ENCODE measurements at regions not wholly inside any gene's neighbourhood (a gene's known extent, or its start where the extent isn't known, plus 50 kb on each side); places are given as distances from the start of the nearest gene placed in this dataset.

DNA sequence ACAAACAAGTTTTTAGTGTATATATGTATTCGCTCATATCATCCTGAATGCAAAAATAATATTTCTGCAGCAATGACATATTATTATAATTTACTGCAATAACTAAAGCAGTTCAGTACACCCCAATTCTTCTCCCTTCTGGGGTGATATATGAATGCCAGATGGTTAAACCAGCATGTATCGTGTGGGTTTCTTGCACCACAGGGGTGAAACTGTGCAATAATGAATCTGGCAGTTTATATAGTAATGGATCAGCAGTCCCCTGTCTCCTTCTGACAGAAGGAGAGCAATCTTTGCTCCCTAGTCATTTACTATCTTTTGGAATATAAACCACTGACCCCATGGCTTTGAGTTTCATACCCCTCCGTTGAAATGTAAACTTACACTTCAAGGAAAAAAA, 228.6 kb upstream of the KLHL1 start:
- no peaks in the 10 kb centered on the region for H3K9me3 ChIP-seq
- no peak overlapping the region for H3K27ac ChIP-seq
- 66 to 74% methylated on average over 3 of the region's 3 CpGs for WGBS, 2 donors (ENCODE audit: low coverage in 1 of 2)
- H3K36me3 ChIP-seq: no peaks in the 10 kb centered on the region
- DNase-seq: no peak
- H3K4me3 ChIP-seq: no peak overlapping the region
- no peaks in the 10 kb centered on the region for H3K4me1 ChIP-seq
- intact Hi-C loops (cut with DNase I; ENCODE audit: low total_unique reads) (no loop called here), in situ Hi-C loops (cut with MboI; ENCODE audit: low pct_ligation_motif_present in 1 of 4, low pct_unique_long_range_greater_than_20kb in 1 of 4, low sequenced_read_pairs in 3 of 4) (loop anchor here in 2 of 4 donors (25.0 kb wide), 1 partner anchor 225 kb away; no protein-coding TSS in a partner anchor)
- H3K27me3 ChIP-seq: no peaks in the 10 kb centered on the region
- TF ChIP-seq POLR2AphosphoS5 (IDR thresholded peaks at IDR 0.05): no peak
- TF ChIP-seq, protein P1, sequence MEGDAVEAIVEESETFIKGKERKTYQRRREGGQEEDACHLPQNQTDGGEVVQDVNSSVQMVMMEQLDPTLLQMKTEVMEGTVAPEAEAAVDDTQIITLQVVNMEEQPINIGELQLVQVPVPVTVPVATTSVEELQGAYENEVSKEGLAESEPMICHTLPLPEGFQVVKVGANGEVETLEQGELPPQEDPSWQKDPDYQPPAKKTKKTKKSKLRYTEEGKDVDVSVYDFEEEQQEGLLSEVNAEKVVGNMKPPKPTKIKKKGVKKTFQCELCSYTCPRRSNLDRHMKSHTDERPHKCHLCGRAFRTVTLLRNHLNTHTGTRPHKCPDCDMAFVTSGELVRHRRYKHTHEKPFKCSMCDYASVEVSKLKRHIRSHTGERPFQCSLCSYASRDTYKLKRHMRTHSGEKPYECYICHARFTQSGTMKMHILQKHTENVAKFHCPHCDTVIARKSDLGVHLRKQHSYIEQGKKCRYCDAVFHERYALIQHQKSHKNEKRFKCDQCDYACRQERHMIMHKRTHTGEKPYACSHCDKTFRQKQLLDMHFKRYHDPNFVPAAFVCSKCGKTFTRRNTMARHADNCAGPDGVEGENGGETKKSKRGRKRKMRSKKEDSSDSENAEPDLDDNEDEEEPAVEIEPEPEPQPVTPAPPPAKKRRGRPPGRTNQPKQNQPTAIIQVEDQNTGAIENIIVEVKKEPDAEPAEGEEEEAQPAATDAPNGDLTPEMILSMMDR (IDR thresholded peaks at IDR 0.05): no peak
- no peak for TF ChIP-seq POLR2A (IDR thresholded peaks at IDR 0.05)
- no peak for TF ChIP-seq EP300 (IDR thresholded peaks at IDR 0.05; ENCODE audit: low read depth)

DNA sequence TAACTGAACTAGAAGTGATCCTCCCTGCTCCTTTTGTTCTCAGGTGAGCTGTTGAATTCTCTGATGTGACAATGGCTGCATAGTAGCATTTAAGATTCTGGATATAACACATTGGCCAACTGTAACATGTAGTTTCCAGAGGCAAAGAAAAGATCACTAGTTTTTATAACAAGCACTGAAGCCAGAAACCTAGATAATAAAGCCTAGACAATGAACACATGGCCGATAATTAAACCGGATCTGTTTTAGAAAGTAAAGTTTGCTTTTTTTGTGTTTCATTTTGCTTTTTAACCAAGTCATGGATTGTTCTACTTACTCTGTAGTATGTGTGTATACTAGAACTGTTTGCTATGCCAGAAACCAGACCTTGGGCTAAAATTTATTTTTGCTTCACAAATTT, 225.5 kb upstream of the KLHL1 start:
- TF ChIP-seq POLR2AphosphoS5 (IDR thresholded peaks at IDR 0.05): no peak
- TF ChIP-seq, protein P1 (IDR thresholded peaks at IDR 0.05): no peak
- no peak for TF ChIP-seq EP300 (IDR thresholded peaks at IDR 0.05; ENCODE audit: low read depth)
- TF ChIP-seq POLR2A (IDR thresholded peaks at IDR 0.05): no peak
- WGBS, 2 donors (ENCODE audit: low coverage in 1 of 2): 55 to 86% methylated on average over 2 of the region's 2 CpGs
- intact Hi-C loops (cut with DNase I; ENCODE audit: low total_unique reads): no loop called here
- no peak for DNase-seq
- in situ Hi-C loops (cut with MboI; ENCODE audit: low pct_ligation_motif_present in 1 of 4, low pct_unique_long_range_greater_than_20kb in 1 of 4, low sequenced_read_pairs in 3 of 4): loop anchor here in 2 of 4 donors (25.0 kb wide), 1 partner anchor 229 kb away; no protein-coding TSS in a partner anchor
- no peaks in the 10 kb centered on the region for H3K9me3 ChIP-seq
- no peaks in the 10 kb centered on the region for H3K4me1 ChIP-seq
- H3K4me3 ChIP-seq: no peak overlapping the region
- H3K27me3 ChIP-seq: no peaks in the 10 kb centered on the region
- no peaks in the 10 kb centered on the region for H3K36me3 ChIP-seq
- H3K27ac ChIP-seq: no peak overlapping the region

DNA sequence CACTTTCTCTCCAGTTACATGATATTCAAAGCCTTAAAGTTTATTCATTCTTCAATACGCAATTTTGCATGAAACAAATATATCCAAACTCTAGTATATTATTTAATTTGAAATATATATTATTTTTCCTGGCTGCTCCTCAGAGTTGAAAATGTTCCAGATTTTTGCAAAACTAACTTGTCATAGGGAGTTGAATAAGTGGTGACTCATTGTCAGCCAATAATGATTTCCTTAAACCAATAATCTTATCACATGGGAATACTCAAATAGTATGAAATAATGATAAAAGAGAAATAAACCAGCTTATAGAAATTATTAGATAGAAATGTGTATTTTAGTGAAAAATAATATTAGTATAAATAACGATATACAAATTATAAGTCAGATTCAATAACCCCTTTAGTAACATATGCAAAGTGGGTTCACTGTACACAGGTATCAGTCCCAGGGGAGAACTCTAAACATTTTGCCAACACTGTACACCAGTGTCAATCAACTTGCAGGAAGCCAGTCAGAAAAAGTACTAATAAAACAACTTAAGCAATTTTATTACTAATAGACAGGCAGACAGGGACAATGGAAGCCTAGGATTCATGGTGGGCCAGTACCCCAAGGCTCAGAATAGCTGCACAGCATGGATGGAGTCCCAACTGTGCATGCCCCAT, 222.6 kb upstream of the KLHL1 start:
- intact Hi-C loops (cut with DNase I; ENCODE audit: low total_unique reads): no loop called here

DNA sequence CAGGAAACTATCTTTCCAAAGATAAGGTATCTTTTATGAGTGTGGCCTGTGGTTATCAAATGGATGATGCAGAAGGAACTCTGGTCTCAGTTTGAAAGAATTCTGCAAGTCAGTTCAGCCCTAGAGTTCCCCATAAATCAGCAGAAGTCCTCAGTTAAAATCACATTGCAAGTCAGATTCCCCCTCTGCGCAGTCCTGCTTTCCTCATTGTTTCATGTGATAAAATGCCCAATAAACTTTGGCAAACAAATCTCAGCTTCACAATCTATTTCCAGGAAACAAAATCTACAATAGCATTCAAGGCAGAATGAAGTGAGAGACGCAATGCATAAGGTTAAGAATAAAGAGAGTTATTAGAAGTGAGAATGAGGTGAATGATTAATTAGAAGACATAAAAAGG, 216.3 kb upstream of the KLHL1 start:
- Histone ChIP-seq H3K27me3 (no peaks in the 10 kb centered on the region), H3K27ac (no peak overlapping the region), H3K4me3 (no peak overlapping the region), H3K36me3 (no peaks in the 10 kb centered on the region), H3K4me1 (no peaks in the 10 kb centered on the region), H3K9me3 (no peaks in the 10 kb centered on the region)
- intact Hi-C loops (cut with DNase I; ENCODE audit: low total_unique reads): no loop called here
- DNase-seq: no peak
- TF ChIP-seq POLR2A (IDR thresholded peaks at IDR 0.05) (no peak), POLR2AphosphoS5 (IDR thresholded peaks at IDR 0.05) (no peak), EP300 (IDR thresholded peaks at IDR 0.05; ENCODE audit: low read depth) (no peak)
- TF ChIP-seq, protein P1 (IDR thresholded peaks at IDR 0.05): no peak
- 15 to 29% methylated on average over 2 of the region's 2 CpGs for WGBS, 2 donors (ENCODE audit: low coverage in 1 of 2)
- in situ Hi-C loops (cut with MboI; ENCODE audit: low pct_ligation_motif_present in 1 of 4, low pct_unique_long_range_greater_than_20kb in 1 of 4, low sequenced_read_pairs in 3 of 4): no loop called here

More for the DNA sequence above, 222.6 kb upstream of the KLHL1 start:
- Histone ChIP-seq H3K27ac (no peak overlapping the region), H3K9me3 (no peaks in the 10 kb centered on the region), H3K27me3 (no peaks in the 10 kb centered on the region), H3K4me3 (no peak overlapping the region), H3K36me3 (no peaks in the 10 kb centered on the region), H3K4me1 (no peaks in the 10 kb centered on the region)
- TF ChIP-seq EP300 (IDR thresholded peaks at IDR 0.05; ENCODE audit: low read depth) (no peak), POLR2AphosphoS5 (IDR thresholded peaks at IDR 0.05) (no peak), POLR2A (IDR thresholded peaks at IDR 0.05) (no peak)
- TF ChIP-seq, protein P1 (IDR thresholded peaks at IDR 0.05): no peak
- DNase-seq: no peak
- in situ Hi-C loops (cut with MboI; ENCODE audit: low pct_ligation_motif_present in 1 of 4, low pct_unique_long_range_greater_than_20kb in 1 of 4, low sequenced_read_pairs in 3 of 4): loop anchor here in 2 of 4 donors (25.0 kb wide), 1 partner anchor 231 kb away; no protein-coding TSS in a partner anchor
- WGBS, 2 donors (ENCODE audit: low coverage in 1 of 2): 89 to 97% methylated on average over 2 of the region's 2 CpGs
